GM18511 (cell line): ENCODE measurements at regions not wholly inside any gene's neighbourhood (a gene's known extent, or its start where the extent isn't known, plus 50 kb on each side); places are given as distances from the start of the nearest gene placed in this dataset.
"Not testable (repeated sequence)": the region's sequence is repeated elsewhere in the genome, so short reads cannot be mapped to it uniquely, and the experiment has no call there.

Source experiments
- ATAC-seq: cut with Tn5 transposase; IDR thresholded peaks from one replicate; pipeline ENCODE4 v1.9.1; 2021; ENCODE audit warnings: mild to moderate bottlenecking, moderate library complexity; ENCODE audit not compliant: unreplicated experiment

DNA sequence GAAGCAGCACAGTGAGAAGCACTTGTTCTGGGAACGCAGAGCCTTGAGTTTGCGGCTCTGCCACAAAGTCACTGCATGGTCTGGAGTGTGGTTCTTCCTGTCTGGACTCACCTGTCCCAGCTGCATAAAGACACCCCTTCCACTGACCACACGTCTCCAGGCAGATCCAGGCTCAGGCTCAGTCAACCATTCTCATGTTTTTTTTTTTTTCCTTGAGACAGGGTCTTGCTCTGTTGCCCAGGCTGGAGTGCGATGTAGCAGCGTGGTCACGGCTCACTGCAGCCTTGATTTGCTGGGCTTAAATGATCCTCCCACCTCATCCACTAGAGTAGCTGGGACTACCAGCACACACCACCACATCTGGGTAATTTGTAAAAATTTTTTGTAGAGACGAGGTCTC, 102.9 kb upstream of the KLF4 start:
- no peak for ATAC-seq

DNA sequence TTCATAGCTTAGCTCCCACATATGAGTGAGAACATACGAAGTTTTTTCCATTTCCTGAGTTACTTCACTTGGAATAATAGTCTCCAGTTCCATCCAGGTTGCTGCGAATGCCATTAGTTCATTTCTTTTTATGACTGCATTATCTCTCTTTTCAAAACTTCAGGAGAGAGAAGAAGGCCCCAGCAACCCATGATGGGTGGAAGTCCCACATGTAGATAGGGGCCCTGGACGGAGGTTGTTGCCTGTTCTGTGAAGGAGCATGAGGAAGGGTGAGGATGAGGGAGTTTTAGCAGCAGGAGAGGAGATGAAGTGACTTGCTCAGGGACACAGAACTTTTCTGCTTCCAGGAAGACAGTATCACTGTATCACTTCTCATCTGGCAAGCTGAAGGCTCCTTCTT, 102.2 kb upstream of the KLF4 start:
- ATAC-seq = no peak

DNA sequence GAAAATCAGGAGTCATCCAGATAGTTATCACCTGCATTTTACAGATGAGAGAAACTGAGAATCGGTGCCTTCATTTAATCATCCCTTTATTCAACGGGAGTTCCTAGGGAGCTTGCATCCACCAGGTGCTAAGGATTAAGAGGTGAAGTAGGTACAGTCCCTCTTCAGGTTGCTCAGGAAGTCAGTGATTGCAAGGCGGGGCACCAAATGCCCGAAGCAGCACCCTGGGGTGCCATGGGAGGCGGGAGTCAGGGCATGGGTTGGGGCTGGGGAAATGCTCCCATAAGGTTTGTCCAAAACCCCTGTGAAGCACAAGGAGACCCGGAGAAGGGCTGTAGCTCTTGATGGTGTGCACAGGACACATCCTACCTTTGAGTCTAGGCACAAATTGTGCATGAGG, 98.8 kb upstream of the KLF4 start:
- ATAC-seq = no peak

DNA sequence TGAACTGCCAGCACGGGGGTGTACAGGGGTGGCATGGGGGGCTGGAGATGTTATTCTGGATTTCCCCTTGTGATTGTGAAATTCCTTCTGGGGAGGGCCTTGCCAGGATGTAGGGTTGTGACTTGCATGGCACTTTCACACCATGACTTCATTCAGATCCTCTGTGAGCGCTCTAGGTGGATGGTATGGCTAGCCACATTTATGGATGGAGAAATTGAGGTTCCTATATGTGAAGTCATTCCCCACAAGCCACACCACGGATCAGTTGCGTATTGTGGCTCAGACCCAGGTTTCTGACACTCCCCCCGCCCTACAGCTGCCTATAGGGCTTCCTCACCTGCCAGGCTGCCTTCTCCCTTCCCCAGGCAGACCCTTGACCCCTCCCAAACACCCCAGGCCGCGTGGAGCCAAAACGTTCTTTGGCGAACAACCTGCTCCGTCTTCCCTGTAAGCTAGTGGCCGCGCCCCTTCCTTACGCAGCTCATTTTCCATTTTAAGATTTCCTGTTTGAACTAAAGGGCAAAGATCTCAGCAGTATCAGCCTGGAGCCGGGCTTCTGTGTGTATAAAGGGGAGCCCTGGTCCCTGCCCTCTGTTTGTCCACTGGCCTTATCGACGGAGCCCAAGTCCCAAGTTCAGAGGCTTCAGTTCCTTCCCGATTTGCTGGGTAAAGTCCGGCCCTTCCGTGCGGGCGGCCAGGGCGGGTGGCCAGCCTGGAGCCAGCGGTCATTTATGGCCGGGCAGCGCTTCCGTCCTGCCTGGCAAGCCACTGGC, 97.8 kb upstream of the KLF4 start:
- no peak for ATAC-seq

DNA sequence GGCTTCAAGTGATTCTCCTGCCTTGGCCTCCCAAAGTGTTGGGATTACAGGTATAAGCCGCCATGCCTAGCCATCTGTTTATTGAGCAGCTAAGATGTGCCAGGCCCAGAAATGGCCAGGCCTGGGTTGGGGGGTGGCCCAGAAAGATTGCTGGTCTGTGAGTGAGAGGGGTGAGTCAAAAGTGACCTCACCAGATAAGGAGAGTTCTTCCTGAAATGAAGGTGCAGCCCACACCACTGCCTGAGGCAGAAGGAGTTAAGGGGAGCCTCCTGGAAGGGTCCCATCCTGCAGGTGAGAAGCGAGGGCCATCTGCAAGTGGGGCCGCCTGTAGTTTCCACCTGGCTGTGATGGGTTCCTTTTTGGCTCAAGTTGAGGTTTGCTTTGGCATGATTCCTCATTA, 96.9 kb upstream of the KLF4 start:
- ATAC-seq = no peak

DNA sequence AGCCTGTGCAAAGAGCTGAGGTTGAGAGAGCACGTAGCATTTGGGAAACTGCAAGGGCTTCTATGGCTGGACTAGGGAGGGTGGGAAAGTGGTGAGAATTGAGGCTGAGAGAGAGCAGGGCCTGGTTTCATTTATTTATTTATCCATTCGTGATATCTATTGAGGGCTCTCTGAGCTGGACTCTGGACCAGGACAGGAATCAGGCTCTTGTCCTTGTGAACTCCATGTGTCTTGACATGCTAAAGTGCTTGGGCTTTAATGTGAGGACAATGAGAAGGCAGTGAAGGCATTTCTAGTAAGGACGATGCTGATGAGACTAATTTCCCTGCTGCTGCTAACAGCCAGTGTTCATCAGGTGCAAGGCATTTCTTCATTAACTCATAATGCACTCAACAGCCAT, 95.9 kb upstream of the KLF4 start:
- ATAC-seq = no peak

DNA sequence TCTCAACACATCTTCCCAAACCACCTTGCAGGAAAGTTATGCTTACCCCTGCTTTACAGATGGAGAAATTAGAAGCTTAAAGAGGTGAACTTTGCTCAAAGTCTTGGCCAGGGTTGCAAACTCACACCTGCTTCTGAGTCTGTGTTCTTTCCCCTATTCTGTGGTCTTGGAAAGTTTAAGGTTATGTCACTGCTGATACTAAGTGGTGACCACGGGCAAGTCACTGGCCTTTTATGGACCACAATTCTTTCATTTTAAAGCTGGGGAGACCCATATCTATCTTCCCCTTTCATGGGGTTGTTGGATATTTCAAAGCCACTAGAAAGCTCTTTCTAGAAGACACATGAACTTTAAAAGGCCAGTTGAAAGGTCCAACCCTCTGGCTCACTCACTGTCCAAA, 95.4 kb upstream of the KLF4 start:
- ATAC-seq = no peak

DNA sequence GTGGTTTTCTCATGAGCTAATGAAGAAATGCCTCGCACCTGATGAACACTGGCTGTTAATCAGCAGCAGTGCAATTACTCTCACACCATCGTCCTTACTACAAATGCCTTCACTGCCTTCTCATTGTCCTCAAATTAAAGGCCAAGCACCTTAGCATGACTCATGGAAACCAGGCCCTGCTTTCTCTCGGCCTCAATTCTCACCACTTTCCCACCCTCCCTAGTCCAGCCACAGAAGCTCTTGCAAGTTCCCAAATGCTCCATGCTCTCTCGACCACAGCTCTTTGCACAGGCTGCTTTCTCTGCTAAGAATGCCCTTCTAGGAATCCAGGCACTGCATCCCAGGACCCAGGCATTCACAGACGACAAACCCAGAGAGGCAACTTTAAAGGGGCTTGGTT, 94.6 kb upstream of the KLF4 start:
- ATAC-seq = no peak

DNA sequence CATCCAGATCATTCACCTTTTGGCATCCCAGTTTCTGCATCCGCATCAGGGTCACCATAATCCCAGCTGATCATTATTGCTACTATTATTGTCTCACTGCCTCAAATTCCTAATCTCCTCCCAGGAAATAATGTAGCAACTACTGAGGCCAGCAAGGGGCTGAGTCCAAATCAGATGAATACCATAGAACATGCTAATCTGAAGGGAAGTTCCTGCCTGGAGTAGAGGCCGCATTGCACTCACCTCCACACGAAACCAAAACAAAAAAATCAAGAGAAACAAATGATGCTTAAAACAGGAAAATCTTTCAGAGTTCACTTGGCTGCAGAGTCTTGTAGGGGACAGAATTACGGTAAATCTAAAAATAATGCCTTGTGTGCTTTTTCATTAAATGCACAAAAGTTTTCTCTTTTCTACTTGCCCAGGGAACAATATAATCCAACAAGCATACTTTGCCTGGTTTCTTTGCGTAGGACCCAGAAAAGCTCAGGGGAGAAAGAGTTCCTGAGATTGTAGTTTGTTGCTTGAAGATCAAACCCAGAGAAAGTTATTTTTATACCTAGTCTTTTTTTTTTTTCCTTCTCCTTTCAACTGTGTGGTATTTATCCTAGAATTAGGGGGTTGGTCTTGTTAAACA, 87.7 kb upstream of the KLF4 start:
- no peak for ATAC-seq

DNA sequence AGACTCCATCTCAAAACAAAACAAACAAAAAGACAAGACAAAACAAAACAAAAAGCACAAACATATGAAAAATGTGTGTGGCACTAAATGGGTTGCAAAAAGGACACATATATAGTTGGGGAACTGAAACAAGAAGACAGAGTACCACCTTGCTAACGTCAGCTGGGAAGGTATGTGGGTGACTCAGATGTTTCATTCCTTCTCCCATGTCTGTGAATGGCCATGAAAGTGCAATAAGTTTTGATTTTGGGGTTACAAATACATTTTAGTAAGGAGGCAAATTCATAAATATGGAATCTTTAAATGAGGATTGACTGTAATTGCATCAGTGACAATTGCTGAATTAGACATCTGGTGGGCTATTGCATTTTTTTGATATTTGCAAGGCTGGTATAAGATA, 81.6 kb upstream of the KLF4 start:
- ATAC-seq = peak; percentile 52

DNA sequence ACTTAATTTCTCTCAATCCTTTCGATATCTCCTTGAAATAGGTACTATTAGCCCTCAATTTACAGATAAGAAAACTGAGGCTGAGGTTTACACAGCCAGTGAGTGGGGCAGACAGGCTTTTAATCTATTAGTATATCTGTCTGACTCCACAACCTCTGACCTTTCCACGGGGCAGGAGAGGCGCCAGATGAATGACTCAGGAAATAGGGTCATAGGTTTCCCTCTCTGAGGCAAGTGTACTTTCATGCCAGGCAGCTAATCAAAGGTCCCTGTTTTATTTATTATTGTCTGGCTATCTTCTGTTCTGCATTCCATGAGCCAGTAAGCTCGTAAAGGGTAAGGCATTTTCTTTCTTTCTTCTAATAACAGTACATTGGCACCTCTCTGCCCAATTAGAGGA, 79.6 kb upstream of the KLF4 start:
- ATAC-seq = no peak

DNA sequence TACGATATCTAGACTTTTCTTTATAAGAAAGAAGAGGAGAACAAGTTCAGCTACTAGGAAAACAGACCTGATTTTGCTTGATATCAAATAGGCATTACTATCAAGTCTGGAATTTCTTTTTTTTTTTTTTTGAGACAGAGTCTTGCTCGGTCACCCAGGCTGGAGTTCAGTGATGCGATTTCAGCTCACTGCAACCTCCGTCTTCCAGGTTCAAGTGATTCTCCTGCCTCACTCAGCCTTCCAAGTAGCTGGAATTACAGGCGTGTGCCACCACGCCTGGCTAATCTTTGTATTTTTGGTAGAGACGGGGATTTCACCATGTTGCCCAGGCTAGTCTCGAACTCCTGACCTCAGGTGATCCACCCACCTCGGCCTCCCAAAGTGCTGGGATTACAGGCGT, 78.8 kb upstream of the KLF4 start:
- ATAC-seq = not testable (repeated sequence)

DNA sequence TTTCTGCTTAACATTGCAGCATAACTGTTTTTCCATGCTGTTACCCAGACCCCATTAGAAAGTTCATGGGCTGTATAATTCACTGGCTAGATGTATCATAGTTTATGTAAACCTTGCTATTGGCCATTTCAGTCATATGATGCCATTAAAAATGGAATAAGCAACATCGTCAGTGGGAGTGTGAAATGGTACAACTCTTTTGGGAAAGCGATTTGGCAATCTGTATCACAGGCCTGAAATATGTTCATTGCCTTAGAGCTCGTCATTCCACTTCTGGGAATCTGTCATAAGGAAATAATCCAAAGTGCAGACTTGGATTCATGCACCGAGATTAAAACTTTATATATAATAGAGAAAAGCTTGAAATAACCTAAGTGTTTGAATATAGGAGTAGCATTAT, 77.9 kb upstream of the KLF4 start:
- ATAC-seq = no peak

DNA sequence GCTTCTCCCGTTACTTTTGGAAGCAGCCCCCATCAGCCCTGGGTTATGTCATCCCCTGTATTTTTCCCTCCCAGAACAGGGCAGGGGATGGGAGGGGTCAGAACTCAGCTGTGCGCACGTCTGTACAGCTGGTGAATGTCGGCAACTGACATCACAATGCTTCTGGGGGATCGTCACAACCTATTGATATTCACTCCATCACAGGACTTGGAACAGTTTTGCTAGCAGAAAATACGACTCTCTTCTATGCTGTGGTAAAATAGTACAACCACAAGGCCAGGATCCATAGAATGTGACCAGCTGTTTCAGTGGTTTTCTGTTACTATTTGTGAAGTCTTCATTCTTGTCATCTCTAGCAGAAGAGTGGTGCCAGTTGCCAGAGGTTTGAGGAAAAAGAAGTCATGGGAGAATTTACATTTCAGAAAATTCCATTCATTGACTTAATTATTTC, 77.1 kb upstream of the KLF4 start:
- ATAC-seq = no peak

DNA sequence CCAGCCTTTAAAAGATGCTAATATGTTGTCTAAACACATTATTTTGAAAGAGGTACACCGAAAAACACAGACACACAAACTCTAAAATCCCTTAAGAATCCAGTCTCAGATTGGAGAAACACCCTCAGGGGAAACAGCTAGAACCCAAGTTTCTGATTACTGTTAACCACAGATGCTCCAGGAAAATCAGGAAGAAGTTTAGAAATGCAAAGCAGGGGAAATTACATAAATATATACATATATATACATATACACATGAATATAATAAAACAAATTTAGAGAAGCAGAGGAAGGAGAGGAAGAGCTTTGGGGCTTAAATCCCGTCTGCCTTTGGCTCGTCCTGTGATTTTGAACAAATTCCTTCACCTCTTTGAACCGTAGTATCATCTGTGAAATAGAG, 73.2 kb upstream of the KLF4 start:
- no peak for ATAC-seq

DNA sequence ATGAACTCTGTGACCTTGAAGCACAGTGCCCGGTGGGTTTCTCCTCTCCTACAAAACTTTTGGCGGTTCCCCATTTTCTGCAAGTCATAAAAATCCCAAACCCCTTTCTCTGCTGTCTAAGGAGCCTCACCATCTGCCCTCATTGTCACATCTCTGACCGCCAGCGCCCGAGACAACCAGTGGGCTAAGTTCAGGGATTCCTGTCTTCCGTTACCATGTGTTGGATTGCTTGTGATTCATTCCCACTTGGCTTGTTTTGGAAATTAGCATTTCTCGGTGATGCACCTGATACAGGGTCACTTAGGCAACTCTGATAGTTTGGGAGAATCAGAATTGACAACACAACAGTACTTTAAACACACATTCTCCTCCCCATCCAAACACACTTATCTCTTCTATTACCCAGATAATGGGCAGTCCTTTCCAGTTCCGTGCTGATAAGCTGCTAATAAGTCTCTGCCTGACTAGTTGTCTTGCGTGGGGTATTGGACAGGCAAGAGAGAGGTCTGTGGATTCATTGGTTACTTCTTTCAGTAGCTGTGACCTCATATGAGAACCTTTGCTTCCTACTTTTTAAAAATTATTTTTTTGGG, 70.0 kb upstream of the KLF4 start:
- no peak for ATAC-seq

DNA sequence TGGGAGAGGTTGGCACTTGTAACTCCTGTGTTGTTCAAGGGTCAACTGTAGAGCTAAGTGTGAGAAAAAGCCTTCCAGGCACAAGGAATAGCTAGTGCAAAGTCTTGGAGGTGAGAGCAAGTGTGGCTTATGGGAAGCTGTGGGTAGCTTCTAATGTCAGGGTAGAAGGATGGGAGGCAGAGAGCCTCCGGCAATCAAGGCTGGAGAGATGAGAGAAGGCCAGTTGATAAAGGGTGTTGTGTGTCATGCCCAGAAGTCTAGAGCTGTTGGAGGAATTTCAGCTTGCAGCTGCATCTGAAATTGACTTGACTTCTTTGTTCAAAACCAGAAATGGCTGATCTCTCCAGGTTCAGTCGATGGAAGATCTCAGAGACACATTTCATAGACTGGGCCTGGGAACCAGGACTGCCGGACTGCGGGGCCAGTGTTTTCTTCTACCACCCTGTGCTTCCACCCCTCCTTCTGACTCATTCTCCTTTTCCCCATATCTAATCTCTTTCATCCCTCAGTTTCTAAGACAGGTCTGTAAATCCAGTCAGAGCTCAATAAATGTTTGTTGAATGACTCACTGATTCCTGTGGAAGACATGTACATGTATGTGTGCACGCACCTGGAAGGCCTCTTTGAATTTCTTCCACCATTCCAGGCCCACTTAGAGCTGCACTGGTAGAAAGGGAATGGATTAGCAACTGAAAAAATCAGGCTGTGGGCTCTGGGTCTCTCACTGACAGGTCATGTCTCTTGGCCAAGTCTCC, 67.8 kb upstream of the KLF4 start:
- ATAC-seq = no peak

DNA sequence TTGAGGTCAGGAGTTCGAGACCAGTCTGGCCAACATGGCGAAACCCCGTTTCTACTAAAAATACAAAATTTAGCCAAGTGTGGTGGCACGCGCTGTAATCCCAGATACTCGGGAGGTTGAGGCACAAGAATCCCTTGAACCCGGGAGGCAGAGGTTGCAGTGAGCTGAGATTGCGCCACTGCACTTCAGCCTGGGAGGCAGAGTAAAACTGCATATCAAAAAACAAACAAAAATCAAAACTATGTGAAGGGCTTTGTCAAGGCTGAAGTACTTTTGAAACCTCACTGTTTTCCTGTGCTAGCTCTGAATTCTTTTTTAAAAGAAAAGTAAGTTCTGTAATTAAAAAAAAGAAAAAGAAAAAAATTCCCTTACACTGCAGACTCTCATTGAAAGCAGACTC, 65.1 kb upstream of the KLF4 start:
- no peak for ATAC-seq

DNA sequence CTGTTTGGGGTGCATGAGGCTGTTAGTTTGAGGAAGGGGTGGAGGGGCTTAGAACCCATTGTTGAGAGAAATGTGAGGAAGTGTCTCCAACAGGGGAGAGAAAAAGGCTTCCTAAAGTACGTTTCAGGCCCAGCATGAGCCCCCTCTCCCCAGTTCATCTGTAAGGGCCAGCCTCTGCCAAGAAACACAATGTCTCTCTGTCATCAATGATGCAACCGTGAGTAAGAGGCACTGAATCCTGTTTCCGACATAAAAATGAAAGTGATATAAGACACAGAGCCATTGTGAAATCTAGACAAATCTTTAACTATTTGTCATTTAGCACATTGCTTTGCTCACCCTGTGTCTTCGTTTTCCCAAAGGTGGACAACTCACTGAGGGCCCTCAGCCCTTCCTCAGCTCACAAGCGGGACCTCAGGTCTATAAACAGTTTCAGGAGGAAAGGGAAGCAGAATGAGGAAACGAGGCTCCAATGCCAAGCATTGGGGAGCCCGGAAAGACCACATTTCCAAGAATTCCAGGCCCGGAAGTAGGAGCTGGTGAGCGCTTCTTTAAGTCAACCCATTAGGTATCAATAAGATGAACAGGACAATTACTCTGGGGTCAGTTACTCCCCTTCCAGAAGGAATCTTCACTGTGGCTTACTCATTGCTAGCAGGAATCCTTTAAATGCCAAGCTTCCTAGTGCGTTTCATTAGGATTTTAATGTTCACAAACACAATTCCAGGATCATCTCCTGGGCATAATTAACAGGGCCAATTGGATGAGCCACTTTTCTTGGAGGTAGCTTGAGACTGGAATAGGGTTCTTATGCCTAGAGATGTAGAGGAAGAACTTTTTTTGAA, 59.0 kb upstream of the KLF4 start:
- ATAC-seq = peak; percentile 71

DNA sequence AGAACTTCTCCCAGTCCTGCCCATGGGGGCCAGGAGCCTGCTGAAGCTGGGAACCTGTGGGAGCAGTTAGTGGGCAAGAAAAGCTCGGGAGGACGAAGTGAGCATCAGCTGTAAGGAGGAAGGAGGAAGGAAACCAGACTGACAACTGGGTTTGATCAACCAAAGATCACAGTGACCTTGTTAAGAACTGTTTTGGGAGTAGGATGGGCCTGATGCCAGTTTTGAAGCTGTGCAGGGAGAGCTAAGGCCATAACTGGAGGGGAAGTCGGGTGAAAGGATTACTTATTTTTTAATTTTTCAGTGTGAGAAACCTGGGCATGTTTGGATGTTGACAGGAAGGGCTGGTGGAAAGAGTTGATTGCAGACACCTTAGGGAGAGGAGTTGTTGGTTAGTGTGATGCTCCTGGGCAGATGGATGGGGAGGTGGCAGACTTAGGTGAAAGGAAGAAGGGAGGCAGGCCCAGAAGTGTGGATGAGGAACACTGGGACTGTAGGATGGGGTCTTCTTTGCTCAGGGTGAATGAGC, 58.3 kb upstream of the KLF4 start:
- ATAC-seq = peak; percentile 22

DNA sequence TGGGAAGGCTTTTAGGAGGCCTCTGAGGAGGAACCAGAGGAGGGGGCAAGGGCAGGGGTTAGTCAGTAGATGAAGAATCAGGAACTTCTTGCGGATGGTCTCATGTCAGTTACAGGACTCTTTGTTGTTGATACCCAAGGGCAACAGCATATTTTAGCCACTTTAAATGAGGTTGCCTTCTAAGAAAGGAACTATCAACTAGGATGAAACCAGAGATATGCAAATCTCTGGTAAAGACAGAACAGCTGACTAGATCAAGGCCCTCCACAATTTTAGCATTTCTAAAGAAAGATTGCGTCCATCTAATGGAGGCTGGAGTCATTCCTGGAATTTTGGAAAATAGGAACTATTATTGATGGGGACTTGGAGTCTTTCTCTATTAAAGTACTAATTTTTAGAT, 57.7 kb upstream of the KLF4 start:
- no peak for ATAC-seq
